GM21717 (cell line): ENCODE measurements at regions not wholly inside any gene's neighbourhood (a gene's known extent, or its start where the extent isn't known, plus 50 kb on each side); places are given as distances from the start of the nearest gene placed in this dataset.

Source experiments
- ATAC-seq: cut with Tn5 transposase; IDR thresholded peaks from one replicate; pipeline ENCODE4 v1.9.1; 2021; ENCODE audit warnings: mild to moderate bottlenecking, moderate library complexity; ENCODE audit not compliant: unreplicated experiment

DNA sequence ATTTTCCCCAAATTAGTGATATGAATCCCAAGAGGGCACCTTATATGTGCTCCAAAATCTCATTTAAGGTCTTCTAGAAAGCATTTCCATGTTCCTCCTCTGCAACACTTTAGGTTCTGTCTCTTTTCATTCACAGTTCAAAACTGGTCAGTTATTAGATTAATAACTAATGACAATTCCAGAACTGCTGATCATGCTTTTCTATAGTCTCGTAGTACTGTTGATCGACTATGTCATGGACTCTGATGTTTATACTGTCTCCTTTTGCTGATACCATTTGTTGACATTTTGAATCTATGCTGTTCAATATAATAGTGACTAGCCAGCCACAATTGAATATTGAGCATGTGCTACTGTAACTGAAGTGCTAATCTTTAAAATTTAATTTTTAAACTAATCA lies 728.3 kb downstream of the LRFN5 start:
- no peak for ATAC-seq

DNA sequence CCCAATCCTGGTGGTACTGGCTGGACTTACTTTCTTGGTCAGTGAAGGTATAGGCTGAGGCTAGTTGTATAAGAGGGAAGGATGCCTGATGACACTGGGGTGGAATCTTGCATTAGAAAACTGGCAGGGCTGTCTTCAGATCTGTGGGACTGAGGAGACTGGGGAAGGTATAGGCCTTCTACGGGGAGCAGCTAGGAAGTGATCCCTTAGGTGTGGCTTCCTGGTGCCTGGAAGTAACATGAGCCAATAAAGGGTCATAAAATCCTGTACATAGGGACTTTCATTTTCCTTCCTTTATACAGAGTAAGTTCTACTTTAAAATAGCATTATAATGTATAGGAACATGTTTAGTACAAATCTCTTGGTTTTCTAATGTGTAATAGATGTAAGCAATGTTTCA lies 716.8 kb downstream of the LRFN5 start:
- ATAC-seq: no peak

- ATAC-seq: no peak
Observed at GRCh38 chr14:42322531-42323284, 716.0 kb downstream of the LRFN5 start.

- ATAC-seq: no peak
Observed at GRCh38 chr14:42319996-42320395, 713.3 kb downstream of the LRFN5 start.

- no peak for ATAC-seq
Observed at GRCh38 chr14:42316693-42317092, 710.0 kb downstream of the LRFN5 start.

GRCh38 chr14:42311876-42312275 lies 705.2 kb downstream of the LRFN5 start:
- ATAC-seq: no peak

- ATAC-seq: no peak
Observed at GRCh38 chr14:42307239-42307825, 700.7 kb downstream of the LRFN5 start.

- peak; percentile 81 for ATAC-seq
Observed at GRCh38 chr14:42299692-42300091, 693.0 kb downstream of the LRFN5 start.

DNA sequence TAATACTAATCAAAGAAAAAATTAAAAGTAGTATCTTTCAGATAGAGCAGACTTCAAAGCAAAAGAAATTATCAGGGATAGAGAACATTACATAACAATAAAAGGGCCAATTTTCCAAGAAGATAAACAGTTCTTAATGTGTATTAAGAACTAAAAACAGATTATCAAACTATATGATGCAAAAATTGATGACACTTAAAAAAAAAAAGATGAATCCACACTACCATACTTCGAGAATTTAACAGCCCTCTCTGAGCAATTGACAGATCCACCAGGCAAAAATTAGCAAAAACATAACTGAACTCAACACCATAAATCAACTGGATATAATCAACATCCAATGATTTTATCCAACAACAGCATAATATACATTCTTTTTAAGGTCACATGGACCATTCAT lies 686.5 kb downstream of the LRFN5 start:
- no peak for ATAC-seq

DNA sequence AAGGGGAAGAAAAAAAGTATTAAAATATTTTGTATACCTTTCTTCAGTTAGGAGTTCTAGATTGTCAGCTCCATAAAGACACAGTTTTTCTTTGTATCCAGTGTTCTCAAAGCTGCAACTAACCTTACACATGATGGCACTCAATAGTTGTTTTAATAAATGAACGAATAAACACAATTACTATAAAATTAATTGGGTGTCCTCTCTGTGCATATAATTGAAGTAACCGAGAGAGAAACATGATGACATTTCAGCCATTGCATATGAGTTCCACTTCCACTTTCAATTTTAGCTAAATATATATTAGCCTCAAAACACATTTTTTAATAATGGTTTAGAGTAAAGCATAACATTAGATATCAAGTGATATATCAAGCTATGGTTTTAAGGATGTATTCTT lies 671.2 kb downstream of the LRFN5 start:
- ATAC-seq: no peak

DNA sequence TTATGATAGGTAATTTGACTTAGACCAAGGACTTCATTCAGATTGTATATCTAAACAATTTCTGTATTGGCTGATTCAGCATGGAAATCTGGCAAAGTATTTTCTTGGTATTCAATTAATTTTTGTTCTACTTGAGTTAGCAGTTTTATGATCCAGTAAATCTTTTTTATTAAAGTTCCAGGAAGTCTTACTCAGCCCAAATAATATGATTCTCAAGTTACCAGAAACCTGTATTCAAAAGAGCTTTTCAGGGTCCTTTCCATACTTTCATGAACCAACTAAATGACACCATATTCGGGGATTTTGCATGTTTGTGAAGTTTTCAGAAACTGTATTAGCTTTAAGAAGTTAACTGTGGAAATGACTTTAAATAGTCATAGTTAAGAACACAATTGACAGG lies 662.6 kb downstream of the LRFN5 start:
- no peak for ATAC-seq

DNA sequence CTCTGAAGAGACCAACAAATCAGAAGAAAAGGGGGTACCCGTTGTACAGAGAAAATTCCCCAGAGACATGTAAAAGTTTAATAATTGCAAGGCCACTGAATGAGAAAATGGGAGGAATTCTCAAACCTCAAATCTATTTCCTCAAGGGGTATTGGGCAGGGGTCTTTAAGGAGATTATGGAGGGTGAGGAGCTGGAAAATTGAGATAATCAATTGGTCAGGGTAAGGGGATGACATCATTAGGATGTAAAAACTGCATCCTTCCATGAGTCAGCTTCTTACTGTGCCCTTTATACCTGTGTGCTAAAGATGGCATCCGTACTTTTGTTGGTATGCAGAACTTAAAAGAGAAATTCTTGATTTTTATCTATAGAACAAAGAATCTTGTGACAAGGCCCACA lies 641.5 kb downstream of the LRFN5 start:
- ATAC-seq: no peak

- ATAC-seq: no peak
Observed at GRCh38 chr14:42241101-42241500, 634.4 kb downstream of the LRFN5 start.

- no peak for ATAC-seq
Observed at GRCh38 chr14:42229976-42230375, 623.3 kb downstream of the LRFN5 start.

DNA sequence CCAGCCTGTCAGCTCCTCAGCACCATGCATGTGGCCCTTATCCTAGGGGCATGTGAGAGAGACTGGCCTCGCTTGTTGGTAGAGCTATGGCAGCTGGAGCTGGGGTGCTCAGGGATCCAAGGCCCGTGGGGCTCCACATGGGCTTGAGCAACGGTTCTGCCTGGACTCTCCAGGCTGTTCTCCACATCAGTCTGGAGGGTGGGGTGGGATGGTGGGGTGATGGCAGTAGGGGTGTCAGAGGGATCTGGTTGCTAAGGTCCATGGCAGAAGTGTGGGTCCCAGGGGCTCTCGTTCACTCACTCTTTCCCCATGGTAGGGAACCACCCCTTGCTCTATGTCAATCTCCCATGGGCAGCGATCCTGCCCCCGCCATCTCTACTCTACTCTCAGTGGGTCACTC lies 622.6 kb downstream of the LRFN5 start:
- no peak for ATAC-seq

GRCh38 chr14:42228611-42229010 lies 621.9 kb downstream of the LRFN5 start:
- ATAC-seq: no peak

DNA sequence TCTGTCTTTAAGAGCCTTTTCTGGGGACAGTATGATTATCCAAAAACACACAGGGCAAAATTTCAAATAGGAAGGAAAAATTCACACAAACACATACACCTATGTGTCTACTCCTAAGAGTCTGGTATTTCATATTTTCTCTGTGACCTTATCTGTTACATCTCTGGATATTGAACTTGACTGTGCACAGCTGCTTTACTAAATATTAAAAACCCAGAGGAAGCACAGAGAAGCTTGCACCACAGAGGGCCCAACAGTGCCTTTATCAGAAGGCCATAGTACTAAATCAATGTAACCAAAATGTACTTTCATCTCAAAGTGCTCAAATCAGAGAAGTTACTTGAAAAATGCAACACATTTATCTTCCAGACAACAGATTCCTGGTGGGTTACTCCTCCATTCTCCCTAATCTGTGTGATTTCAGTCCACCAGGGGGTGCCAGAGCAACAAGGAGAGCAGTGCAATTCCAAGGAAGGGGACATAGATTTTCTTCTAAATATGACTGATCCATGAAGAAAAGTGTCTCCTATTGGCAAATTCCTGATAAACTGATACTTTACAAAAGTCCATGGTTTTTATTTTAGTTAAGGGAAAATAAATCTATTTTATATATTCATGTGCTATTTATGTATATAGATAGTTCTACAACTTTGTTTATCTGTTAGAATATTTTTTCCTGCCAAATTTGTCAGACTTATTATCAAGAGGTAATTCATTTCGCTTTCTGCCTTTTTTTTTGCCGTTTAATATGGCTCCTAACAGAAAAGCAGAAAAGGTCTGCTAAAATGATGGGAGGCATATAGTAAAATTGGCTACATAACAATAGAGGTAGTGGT lies 617.6 kb downstream of the LRFN5 start:
- ATAC-seq: no peak

- ATAC-seq: peak; percentile 96
Observed at GRCh38 chr14:42222924-42223471, 616.3 kb downstream of the LRFN5 start.

GRCh38 chr14:42214981-42215491 lies 608.4 kb downstream of the LRFN5 start:
- ATAC-seq: no peak

- no peak for ATAC-seq
Observed at GRCh38 chr14:42200957-42201356, 594.3 kb downstream of the LRFN5 start.

- ATAC-seq: no peak
Observed at GRCh38 chr14:42198010-42198409, 591.3 kb downstream of the LRFN5 start.
